HL-60 (cell line): ENCODE measurements at regions not wholly inside any gene's neighbourhood (a gene's known extent, or its start where the extent isn't known, plus 50 kb on each side); places are given as distances from the start of the nearest gene placed in this dataset.
"Not testable (repeated sequence)": the region's sequence is repeated elsewhere in the genome, so short reads cannot be mapped to it uniquely, and the experiment has no call there.

Experiments
- DNase-seq, 2 experiments: peaks; one replicate each; pipeline ENCODE4 v3.0.0-alpha.2; 2010 to 2020; ENCODE audit warnings: low read depth in 1 of 2, low spot score in 1 of 2
- H3K27ac ChIP-seq: fragments of 250-450 bp; sonication (Bioruptor Pico); replicated peaks from 2 replicates; pipeline ENCODE4 v1.5.1; 2020; ENCODE audit warnings: mild to moderate bottlenecking, moderate library complexity
- H3K27me3 ChIP-seq: fragments of 250-450 bp; sonication (Bioruptor Pico); 2 replicates; pipeline ENCODE4 v1.5.1; 2021; ENCODE audit warnings: mild to moderate bottlenecking, moderate library complexity; ENCODE audit not compliant: insufficient read depth, poor library complexity, severe bottlenecking
- H3K4me3 ChIP-seq: replicated peaks from 2 replicates; pipeline ENCODE4 v1.5.1; 2011; ENCODE audit warnings: mild to moderate bottlenecking, control low read depth, low read length; ENCODE audit not compliant: insufficient read depth
- GABPA ChIP-seq: IDR thresholded peaks from 2 replicates; pipeline ENCODE4 v1.6.1; 2012; ENCODE audit warnings: low read depth
- POLR2AphosphoS5 ChIP-seq: IDR thresholded peaks from 2 replicates; pipeline ENCODE4 v1.6.1; 2012; ENCODE audit warnings: low read depth
- SPI1 ChIP-seq: IDR thresholded peaks from 2 replicates; pipeline ENCODE4 v1.6.1; 2012; ENCODE audit warnings: low read depth, mild to moderate bottlenecking, borderline replicate concordance
- TF ChIP-seq, protein P1 (sequence below): IDR thresholded peaks from 2 replicates; pipeline ENCODE4 v1.6.1; 2012; ENCODE audit warnings: low read depth; ENCODE audit not compliant: insufficient replicate concordance
- TF ChIP-seq, protein P2 (sequence below): IDR thresholded peaks from one replicate; pipeline ENCODE4 v1.5.1; 2011; ENCODE audit warnings: low read length, control low read depth, inconsistent platforms; ENCODE audit not compliant: insufficient read depth

DNA sequence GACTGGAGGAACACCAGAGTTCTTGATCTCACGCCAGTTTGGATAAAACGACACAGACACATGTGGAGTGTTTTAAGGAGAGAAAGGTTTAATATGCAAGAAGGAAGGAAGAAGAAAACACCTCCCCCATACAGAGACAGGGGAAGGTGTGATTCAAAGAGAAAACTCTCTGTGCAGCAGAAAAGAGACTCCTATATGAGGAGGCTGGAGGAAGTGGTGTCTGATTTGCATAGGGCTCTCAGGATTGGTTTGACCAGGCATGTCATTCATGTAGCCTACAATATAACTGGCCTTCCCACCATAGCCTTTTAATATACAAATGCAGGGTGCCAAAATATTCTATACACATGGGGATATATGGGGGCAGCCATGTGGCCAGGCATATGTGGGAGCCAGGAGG lies 1386.5 kb downstream of the RPIA start:
- Histone ChIP-seq H3K4me3 (no peak overlapping the region), H3K27ac (no peak overlapping the region), H3K27me3 (no peaks in the 10 kb centered on the region)
- no peak for DNase-seq
- TF ChIP-seq GABPA = no peak
- TF ChIP-seq SPI1 = no peak
- TF ChIP-seq, protein P1, sequence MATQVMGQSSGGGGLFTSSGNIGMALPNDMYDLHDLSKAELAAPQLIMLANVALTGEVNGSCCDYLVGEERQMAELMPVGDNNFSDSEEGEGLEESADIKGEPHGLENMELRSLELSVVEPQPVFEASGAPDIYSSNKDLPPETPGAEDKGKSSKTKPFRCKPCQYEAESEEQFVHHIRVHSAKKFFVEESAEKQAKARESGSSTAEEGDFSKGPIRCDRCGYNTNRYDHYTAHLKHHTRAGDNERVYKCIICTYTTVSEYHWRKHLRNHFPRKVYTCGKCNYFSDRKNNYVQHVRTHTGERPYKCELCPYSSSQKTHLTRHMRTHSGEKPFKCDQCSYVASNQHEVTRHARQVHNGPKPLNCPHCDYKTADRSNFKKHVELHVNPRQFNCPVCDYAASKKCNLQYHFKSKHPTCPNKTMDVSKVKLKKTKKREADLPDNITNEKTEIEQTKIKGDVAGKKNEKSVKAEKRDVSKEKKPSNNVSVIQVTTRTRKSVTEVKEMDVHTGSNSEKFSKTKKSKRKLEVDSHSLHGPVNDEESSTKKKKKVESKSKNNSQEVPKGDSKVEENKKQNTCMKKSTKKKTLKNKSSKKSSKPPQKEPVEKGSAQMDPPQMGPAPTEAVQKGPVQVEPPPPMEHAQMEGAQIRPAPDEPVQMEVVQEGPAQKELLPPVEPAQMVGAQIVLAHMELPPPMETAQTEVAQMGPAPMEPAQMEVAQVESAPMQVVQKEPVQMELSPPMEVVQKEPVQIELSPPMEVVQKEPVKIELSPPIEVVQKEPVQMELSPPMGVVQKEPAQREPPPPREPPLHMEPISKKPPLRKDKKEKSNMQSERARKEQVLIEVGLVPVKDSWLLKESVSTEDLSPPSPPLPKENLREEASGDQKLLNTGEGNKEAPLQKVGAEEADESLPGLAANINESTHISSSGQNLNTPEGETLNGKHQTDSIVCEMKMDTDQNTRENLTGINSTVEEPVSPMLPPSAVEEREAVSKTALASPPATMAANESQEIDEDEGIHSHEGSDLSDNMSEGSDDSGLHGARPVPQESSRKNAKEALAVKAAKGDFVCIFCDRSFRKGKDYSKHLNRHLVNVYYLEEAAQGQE = no peak
- TF ChIP-seq, protein P2, sequence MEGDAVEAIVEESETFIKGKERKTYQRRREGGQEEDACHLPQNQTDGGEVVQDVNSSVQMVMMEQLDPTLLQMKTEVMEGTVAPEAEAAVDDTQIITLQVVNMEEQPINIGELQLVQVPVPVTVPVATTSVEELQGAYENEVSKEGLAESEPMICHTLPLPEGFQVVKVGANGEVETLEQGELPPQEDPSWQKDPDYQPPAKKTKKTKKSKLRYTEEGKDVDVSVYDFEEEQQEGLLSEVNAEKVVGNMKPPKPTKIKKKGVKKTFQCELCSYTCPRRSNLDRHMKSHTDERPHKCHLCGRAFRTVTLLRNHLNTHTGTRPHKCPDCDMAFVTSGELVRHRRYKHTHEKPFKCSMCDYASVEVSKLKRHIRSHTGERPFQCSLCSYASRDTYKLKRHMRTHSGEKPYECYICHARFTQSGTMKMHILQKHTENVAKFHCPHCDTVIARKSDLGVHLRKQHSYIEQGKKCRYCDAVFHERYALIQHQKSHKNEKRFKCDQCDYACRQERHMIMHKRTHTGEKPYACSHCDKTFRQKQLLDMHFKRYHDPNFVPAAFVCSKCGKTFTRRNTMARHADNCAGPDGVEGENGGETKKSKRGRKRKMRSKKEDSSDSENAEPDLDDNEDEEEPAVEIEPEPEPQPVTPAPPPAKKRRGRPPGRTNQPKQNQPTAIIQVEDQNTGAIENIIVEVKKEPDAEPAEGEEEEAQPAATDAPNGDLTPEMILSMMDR = no peak
- no peak for TF ChIP-seq POLR2AphosphoS5

DNA sequence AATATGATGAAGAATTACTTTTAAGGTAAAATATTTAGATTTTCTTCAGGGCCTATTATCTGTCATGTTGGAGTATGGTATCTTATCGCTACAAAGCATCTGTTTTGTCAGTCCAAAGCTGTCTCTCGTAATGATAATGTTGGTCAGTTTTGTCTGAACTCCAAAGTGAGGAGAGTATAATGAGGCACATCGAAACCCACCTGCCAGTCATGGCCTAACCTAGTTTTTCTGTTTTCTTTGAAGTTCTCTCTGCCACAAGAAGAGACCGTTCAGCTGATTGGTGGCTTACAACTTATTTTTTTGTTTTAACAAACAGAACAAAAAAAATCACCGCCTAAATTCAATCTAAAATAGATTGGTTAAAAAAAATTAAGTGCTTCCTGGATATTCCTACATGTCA lies 1387.9 kb downstream of the RPIA start:
- Histone ChIP-seq H3K27ac (no peak overlapping the region), H3K4me3 (no peak overlapping the region), H3K27me3 (no peaks in the 10 kb centered on the region)
- no peak for DNase-seq
- TF ChIP-seq GABPA = no peak
- TF ChIP-seq SPI1 = no peak

DNA sequence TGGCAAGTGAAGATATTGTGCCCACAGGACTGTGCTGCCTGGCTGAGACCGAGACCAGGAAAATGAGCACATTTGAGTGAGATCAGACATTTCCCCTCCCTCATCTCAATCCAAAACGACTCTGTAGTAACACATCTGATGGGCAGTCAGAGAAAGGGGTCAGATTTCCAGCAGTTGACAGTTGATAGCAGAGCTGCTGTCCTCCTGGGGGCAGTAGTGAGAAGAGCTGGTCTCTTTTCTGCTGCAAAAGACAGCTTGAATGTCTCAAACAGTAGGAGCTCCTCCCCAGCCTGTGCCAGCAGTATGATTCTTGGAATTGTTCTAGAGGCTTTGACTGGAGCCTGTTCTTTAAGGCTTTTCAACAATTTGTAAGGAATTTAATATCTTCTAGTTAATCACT lies 1396.3 kb downstream of the RPIA start:
- not testable (repeated sequence) for DNase-seq, H3K4me3 ChIP-seq, H3K27ac ChIP-seq, H3K27me3 ChIP-seq
- TF ChIP-seq, protein P2 = peak; percentile 2

DNA sequence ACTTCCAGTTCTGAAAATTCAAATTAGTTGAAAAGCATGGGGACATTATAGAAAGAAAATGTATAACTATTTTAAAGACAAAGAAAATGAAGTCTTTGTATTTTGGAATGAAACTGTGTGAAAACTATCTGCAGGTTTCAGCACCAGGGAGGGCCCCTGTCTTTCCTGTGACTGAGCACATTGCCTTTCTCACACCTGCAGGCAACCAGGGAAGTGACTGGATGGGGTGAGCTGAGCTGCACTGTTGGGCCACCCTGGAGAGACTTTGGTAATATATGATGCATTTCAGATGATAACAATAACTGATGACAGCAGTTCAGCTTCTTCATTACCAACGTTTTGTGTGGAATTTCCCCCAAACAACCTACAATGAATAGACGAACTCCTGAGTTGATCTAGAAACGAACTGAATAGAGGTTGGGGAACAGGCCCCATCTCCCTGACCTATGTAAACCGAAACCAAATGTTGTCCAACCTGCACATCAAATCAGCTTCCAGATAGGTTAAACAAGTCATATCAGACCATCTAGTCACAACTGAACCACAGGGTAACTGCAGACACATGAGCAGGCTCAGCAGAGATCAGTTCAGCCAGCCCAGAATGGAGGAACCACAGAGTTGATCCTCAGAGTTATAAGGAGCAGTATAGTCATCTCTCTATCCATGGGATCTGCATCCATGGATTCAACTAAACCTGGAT lies 1402.2 kb downstream of the RPIA start:
- H3K4me3 ChIP-seq, DNase-seq, H3K27ac ChIP-seq, H3K27me3 ChIP-seq: not testable (repeated sequence)

DNA sequence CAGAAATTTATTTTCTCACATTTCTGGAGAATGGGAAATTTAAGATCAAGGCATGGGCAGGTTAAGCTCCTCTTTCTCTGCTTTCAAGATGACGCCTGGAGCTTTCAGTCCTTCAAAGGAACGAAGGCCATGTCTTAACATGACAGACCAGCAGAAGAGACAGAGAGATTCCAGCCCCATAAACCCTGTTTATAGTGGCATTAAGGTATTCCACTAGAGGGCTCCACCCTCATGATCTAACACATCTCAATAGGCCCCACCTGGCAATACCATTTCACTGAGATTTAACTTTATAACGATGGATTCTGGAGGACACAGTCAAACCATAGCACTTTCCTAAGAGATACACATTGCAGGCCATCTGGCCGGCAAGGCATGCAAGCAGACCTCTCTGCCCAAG lies 1406.1 kb downstream of the RPIA start:
- H3K27ac ChIP-seq, DNase-seq, H3K4me3 ChIP-seq, H3K27me3 ChIP-seq: not testable (repeated sequence)

DNA sequence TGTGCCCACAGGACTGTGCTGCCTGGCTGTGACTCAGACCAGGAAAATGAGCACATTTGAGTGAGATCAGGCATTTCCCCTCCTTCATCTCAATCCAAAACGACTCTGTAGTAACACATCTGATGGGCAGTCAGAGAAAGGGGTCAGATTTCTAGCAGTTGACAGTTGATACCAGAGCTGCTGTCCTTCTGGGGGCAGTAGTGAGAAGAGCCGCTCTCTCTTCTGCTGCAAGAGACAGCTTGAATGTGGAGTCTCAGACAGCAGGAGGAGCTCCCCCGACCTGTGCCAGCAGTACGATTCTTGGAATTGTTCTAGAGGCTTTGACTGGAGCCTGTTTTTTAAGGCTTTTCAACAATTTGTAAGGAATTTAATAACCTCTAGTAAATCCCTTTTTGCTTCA lies 1413.7 kb downstream of the RPIA start:
- H3K4me3 ChIP-seq, H3K27ac ChIP-seq, H3K27me3 ChIP-seq, DNase-seq: not testable (repeated sequence)

DNA sequence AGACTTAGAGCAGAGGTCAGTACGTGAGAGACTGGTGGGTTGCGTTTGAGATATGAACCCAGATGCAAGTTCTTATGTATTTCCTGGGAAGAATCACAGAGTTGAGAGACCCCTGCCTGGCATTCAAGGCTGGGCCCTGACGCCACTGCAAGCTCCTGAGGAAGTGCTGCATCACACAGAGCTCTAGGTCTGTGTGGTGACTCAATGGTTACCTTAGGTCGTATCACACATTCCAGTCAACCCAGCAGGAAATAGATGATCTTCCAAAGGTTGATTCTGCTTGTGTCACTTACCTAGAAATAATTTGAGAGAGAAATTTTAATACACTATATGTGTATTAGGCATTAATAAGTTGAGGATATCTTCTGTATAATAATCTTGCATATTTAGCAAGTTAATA lies 1431.9 kb downstream of the RPIA start:
- H3K27ac ChIP-seq, H3K4me3 ChIP-seq, H3K27me3 ChIP-seq, DNase-seq: not testable (repeated sequence)

DNA sequence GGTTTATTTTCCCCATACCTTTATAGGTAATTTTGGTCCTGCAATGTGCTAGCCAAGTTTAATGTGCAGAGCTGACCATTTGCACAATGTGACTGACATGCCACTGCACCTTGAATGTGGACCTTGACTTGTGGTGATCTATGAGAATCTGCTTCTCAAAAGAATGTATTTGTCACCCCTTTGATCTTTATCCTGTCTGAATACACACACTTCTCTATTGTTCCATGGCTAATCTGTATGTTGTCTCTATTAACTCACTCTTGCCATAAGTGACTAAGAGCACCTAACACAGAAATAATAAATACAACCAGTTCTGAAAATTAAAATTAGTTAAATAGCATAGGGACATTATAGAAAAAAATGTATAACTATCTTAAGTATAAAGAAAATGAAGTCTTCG lies 1447.6 kb downstream of the RPIA start:
- not testable (repeated sequence) for H3K4me3 ChIP-seq, H3K27ac ChIP-seq, DNase-seq, H3K27me3 ChIP-seq

DNA sequence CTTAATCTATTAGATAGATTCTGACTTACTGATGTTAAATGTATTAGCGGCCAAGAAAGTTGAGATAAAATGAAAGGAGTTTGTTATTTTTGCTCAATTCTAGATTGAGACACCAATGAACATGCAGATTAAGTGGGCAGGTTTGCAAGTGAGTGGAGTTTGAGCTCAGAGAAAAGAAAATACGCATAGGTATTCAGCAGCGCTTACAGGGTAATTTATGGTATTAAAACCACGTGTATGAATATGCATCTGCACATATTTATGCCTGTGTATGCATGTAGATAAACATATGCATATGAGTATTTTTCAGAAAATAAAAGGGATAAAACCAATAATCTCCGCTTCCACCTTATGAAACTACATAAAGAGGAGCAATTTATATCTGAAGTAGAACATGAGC lies 1450.1 kb downstream of the RPIA start:
- H3K27me3 ChIP-seq, H3K4me3 ChIP-seq, DNase-seq, H3K27ac ChIP-seq: not testable (repeated sequence)

DNA sequence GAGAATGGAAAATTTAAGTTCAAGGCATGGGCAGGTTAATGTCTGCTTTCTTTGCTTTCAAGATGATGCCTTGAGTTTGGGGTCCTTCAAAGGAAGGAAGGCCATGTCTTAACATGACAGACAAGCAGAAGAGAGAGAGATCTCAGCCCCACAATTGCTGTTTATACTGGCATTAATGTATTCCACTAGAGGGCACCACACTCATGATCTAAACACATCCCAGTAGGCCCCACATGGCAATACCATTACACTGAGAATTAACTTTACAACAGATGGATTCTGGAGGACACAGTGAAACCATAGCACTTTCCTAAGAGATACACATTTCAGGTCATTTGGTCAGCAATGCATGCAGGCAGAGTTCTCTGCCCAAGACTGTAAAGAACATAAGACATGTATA lies 1460.3 kb downstream of the RPIA start:
- H3K4me3 ChIP-seq, DNase-seq, H3K27me3 ChIP-seq, H3K27ac ChIP-seq: not testable (repeated sequence)

DNA sequence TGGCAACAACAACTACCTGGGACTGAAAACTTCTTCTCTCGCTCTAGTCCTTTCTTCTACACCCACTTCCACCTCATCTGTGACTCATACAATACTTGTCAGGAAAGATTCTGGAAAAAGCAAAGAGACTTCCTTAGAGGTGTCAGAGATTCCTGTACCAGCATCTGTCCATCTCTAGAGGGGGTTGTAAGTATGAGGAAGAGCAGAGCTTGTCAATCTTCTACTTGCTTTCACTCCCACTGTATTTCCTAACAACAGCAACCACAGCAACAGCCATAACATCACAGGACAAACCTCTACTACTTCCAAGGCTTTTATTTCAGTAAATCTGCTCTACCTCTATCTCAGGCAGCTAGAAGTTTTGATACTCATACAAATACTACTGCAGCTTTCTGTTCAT lies 1479.5 kb downstream of the RPIA start:
- H3K27me3 ChIP-seq, H3K27ac ChIP-seq, H3K4me3 ChIP-seq, DNase-seq: not testable (repeated sequence)
